ENCODE measurements at regions not wholly inside any gene's neighbourhood (a gene's known extent, or its start where the extent isn't known, plus 50 kb on each side); places are given as distances from the start of the nearest gene placed in this dataset.
"Not testable (repeated sequence)": the region's sequence is repeated elsewhere in the genome, so short reads cannot be mapped to it uniquely, and the experiment has no call there.

DNA sequence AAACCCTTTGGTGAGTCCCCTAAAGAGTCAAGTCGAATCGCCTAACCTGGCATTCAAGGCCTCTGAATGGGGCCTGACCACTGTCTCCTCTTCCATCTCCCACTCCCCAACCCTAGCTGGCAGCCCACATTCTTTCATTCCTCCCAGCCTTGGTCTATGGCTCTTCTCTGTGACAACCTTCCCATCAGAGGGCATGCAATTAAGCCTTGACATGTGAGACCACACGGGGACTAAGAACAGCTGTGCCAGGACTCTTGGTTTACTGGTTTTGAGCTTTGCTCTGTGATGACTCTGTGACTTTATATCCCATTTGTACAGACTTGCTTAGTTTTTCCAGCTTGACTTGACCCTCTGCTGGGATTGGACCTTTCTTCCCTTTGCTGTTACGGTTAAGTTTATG is 116.6 kb downstream of the BUB3 start:
- DNase-seq, result no peak

- DNase-seq, result no peak
Observed at GRCh38 chr10:123272171-123272570, 118.0 kb downstream of the BUB3 start.

DNA sequence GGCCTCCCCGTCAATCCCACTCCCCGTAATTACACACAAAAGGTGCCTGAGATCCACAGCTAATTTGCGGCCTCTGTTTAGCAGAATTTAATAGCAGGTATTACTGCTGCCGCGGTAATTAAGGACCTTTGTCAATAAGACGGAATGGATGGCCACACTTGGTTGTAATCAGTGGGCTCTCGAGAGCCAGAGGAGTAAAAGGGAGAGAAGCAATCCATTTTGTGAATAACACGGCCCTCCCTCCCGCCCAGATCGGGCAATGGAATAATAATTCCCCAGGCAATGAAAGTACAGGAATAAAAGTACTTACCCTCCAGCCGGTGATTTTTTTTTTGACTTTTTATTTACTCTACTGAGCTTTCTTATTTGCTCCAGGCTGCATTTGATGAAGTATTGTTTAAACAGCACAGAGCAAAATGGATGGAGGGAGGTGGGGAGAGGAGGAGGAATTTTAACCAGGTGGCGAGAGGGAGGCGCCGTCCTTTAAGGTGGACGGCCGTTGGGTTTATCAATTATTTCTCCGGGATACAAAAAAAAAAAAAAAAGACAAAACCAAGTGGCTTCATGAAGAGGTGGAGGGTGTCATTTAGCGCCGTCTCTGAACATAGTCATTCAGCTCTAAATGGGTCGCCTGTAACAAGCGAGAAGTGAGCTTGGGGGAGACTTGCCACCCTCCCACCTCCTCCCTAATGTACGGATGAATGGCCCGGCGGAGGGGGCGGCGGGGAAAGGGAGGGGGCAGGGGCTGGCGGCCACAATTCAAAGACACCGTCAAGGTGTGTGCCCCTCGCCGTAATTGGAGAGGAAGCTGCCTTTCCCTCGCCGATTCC is 120.3 kb downstream of the BUB3 start:
- no peak for DNase-seq

GRCh38 chr10:123275136-123275564 is 120.9 kb downstream of the BUB3 start:
- no peak for DNase-seq

DNA sequence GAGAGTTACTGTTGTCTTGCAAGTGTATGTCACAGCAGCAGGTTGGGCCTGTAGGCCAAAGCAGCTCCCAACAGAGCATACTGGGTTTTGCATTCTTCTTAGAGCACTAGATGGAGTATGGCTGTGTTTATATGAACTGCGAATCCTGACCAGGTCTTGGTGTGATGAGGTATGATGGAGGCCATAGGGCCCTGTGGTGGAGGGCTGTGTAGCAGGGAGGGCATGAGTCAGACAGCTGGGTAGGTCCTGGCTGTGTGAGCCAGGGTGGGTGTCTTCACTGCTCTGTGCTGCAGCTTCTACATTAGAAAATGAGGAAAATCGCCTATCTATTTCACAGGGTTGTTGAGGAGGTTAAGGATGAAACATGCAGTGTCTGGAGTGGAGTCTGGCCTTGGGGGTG is 124.2 kb downstream of the BUB3 start:
- no peak for DNase-seq

DNA sequence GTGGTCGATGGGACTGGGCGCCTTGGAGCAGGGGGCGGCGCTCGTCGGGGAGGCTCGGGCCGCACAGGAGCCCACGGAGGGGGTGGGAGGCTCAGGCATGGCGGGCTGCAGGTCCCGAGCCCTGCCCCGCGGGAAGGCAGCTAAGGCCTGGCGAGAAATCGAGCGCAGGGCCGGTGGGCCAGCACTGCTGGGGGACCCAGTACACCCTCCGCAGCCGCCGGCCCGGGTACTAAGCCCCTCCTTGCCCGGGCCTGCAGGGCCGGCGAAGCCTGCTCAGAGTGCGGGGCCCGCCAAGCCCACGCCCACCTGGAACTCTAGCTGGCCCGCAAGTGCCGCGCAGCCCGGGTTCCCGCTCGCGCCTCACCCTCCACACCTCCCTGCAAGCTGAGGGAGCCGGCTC is 129.2 kb downstream of the BUB3 start:
- DNase-seq, result not testable (repeated sequence)

GRCh38 chr10:123284022-123284421 is 129.8 kb downstream of the BUB3 start:
- no peak for DNase-seq

DNA sequence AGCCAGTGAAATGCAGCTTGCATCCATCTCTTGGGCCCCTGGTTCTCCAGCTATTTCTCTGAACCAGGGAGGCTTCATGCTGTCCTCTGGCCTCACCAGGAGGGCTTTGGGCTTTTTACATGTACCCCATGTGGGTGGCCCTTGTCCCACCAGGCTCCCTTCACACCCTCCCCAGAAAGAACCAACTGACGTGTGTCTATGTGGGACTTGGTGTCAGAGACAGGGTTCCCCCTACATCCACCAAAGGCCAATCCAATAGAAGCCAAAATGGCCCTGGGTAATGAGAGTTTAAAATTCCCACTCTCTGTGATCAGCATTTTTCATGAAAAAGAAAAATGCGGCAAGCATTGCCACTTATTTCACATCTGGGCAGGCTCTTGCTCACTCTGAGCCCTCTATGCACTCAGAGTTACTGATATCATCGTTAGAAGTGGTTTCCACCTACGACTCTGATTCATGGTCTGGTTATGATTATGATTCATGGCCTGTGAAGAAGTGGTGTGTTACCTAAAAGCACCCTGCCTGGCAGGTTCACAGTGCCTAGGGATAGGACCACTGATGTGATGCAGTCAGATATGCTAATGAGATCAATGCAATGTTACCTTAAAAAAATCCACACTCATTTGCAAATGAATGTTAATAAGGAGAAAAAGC is 133.5 kb downstream of the BUB3 start:
- no peak for DNase-seq

DNA sequence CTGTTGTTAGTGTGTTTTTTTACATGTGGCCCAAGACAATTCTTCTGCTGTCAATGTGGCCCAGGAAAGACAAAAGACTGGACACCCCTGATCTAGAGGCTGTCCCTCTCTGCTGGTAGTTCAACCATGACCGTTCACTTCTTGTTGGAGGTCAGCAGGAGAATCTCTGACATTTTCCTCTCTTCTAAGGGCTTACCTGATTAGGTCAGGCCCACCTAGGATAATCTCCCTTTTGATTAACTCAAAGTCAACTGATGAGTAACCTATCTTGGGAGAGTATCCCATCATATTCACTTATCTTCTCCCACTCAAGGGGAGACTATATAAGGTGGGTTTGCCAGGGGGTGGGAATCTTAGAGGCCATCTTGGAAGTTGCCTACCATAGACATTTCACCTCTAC is 135.2 kb downstream of the BUB3 start:
- DNase-seq, result no peak

GRCh38 chr10:123294109-123294508 is 139.9 kb downstream of the BUB3 start:
- no peak for DNase-seq

GRCh38 chr10:123294886-123295285 is 140.7 kb downstream of the BUB3 start:
- no peak for DNase-seq

DNA sequence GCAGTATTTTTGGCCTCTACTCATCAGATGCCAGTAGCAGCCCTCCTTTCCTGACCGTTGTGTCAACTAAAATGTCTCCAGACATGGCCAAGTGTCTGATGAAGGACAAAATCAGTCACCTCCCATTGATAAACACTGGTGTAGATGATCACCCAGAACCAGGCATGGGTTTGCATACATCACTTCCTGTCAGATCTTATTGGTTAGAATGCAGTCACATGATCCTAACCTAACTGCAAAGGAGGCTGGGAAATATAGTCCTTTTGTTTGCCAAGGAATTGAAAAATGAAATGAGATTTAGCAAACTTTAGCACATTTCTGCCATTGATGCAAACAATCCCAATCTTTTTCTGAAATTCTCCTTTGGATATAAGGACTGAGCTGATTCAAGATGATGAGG is 141.4 kb downstream of the BUB3 start:
- DNase-seq, result no peak

DNA sequence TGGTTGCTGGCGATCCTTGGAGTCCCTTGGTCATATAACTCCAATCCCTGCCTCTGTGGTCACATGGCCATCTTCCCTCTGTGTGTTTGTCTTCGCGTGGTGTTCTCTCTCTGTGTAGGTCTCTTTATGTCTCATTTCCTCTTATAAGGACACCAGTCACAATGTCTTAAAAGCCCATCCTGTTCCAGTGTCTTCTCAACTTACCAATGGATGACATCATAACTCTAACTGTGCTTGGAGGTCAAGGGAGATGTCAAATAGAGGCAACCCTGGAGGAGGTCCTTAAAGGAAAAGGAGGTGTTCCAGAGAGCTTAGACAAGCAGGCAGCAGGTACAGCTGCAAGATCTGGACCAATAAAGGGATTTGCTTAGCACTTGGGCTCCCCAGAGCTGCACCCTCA is 143.0 kb downstream of the BUB3 start:
- DNase-seq, result no peak

DNA sequence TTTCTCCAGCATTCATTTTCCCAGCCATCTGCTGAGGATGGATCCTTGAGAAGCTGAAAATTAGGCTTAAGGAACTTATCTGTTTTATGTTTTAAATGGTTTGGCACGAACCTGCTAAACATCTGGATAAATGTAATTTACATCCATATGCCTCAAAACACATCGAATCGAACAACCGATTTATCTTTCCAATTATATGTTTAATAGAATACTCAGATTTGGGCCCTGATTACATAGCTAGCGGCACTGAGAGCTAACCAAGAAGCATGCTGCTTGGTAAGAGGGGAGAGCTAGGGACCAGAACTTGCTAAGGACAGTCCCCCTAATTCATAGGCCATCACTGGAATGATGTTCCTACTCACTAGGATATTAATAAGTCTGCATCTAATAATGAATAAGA is 144.4 kb downstream of the BUB3 start:
- no peak for DNase-seq

DNA sequence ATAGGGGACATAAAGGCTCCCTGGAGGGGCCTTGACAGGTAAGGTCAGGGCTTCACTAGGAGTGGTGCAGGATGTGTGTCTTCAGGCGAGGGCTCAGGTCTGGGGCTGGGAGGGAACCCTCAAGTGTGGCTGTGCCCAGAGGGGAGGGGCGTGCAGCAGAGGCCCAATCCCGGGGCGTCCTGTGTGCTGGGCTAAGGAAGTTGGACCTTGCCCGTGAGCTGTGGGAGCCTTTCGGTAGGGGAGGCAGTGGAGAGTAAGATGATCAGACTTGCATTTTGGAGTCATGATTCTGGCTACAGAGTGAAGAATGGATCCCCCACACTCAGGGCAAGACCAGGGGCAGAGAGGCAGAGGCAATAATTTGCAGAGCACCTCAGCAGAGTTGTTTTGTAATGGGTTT is 145.4 kb downstream of the BUB3 start:
- DNase-seq, result no peak

- DNase-seq, result peak; percentile 78
Observed at GRCh38 chr10:123301077-123301857, 147.1 kb downstream of the BUB3 start.

- DNase-seq, result no peak
Observed at GRCh38 chr10:123303581-123304337, 149.6 kb downstream of the BUB3 start.

DNA sequence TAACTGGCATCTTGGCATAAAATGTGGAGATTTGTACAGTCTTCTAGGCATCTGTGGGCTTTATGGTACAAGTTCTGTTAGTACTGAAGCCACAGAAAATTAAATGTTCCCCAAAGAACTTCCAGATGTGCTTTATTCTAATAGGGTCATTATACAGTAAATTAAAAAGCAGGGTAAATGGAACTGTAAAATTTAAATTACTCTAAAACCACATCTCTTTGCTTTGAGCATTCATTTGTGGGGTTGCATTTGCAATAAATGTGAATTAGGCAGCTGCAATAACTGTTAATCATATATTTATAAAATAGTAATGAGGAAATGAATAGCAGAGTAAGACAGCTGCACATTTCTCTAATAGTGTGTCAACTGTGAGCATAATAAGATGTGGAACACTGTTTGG is 151.5 kb downstream of the BUB3 start:
- DNase-seq, result no peak

DNA sequence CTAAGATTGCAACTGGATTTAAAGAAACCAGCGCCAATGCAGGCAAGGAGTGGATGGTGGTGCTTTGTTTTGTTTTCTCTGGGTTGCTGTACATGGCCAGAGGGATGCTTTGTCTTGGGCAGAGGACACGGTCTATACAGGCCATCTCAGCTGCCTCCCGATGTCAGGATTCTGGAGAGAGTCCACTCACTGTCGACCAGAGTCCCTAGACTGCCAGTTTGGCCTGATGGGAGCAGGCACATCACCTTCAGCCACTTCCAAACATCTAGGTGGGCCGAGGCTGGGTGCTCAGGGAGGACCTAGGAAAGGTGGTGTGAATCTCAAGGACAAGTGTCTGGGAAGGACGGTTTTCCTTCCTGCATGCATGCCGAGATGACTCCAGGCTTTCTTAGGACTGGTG is 152.1 kb downstream of the BUB3 start:
- no peak for DNase-seq

- DNase-seq, result no peak
Observed at GRCh38 chr10:123309731-123310130, 155.5 kb downstream of the BUB3 start.

DNA sequence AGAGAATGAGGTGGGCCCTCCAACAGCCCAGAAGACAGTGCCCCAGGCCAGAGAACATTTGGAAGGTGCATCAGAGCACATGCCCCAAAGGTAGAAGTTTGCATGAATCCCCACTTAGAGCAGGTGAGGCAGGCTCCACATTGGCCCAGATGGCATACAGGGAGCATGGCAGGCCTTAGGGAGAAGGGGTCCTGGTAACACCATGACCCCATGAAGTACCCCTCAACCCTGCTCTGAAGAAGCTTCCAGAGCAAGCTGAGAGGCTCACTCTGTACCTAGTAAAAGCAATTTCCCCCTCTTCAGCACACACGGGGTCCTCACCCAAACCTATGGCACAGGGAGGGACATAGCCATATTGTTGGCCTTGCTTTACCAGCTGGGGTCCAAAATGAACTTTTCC is 162.6 kb downstream of the BUB3 start:
- no peak for DNase-seq

DNA sequence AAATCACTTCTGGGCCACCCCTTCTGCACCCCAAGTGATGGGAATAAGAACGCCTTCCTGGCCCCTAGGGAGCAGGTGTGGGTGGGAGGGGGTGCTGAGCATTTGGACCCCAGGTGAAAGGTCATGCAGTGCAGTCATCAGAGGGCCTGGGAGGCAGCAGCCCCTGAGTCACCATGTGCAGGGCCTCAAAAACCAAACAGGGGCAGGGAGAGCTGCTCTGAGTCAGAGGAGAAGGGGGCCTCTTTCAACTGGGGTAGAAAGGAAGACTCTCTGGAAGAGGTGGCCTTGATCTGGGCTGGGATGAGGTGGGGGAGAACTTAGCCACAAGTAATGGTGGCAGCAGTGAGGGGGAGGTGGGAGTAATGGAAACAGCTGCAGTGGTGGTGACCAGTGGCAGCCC is 164.3 kb downstream of the BUB3 start:
- no peak for DNase-seq

DNA sequence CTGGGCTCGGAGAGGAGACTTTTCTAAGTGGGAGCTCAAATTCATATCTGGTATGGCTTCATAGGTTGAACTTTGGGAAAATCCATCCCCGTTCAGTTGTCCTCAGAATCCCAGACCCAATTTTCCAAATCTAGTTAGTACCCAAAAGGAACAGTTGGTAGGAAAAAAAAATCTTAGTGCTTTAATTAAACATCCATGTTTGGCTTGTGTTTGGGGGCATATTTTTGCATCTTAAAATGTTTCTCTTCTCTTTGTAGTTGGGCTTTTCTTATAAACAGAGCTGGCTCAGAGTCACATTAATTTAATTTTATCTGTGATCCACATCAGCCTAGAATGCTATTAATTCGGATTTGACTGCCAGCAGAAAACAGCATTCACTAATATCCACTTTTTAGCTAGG is 165.9 kb downstream of the BUB3 start:
- no peak for DNase-seq

Data from tongue (tissue), 1 donor.